ENCODE measurements at regions not wholly inside any gene's neighbourhood (a gene's known extent, or its start where the extent isn't known, plus 50 kb on each side); places are given as distances from the start of the nearest gene placed in this dataset.

DNA sequence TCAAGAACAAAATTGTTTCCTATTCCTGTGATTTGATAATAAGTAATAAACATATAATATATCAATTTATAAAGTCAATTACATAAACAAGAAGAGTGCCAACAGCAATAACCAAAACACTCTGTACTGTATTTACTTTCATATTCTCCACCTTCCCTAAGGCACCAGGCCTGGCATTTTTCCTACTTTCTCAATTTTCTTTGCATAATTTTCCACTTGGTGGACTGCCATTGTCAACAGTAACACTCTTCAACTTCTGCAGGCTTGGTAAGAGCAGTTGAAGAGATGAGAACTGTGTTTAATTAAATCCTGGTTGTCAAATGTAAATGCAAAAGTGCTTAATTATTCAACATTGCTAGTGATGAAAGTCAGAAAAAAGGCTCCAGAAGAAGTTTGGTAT is 229.8 kb upstream of the PLSCR5 start:
- TF ChIP-seq, protein P1, sequence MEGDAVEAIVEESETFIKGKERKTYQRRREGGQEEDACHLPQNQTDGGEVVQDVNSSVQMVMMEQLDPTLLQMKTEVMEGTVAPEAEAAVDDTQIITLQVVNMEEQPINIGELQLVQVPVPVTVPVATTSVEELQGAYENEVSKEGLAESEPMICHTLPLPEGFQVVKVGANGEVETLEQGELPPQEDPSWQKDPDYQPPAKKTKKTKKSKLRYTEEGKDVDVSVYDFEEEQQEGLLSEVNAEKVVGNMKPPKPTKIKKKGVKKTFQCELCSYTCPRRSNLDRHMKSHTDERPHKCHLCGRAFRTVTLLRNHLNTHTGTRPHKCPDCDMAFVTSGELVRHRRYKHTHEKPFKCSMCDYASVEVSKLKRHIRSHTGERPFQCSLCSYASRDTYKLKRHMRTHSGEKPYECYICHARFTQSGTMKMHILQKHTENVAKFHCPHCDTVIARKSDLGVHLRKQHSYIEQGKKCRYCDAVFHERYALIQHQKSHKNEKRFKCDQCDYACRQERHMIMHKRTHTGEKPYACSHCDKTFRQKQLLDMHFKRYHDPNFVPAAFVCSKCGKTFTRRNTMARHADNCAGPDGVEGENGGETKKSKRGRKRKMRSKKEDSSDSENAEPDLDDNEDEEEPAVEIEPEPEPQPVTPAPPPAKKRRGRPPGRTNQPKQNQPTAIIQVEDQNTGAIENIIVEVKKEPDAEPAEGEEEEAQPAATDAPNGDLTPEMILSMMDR (IDR thresholded peaks at IDR 0.05), result no peak
- TF ChIP-seq, protein P2, sequence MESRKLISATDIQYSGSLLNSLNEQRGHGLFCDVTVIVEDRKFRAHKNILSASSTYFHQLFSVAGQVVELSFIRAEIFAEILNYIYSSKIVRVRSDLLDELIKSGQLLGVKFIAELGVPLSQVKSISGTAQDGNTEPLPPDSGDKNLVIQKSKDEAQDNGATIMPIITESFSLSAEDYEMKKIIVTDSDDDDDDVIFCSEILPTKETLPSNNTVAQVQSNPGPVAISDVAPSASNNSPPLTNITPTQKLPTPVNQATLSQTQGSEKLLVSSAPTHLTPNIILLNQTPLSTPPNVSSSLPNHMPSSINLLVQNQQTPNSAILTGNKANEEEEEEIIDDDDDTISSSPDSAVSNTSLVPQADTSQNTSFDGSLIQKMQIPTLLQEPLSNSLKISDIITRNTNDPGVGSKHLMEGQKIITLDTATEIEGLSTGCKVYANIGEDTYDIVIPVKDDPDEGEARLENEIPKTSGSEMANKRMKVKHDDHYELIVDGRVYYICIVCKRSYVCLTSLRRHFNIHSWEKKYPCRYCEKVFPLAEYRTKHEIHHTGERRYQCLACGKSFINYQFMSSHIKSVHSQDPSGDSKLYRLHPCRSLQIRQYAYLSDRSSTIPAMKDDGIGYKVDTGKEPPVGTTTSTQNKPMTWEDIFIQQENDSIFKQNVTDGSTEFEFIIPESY (IDR thresholded peaks at IDR 0.05; ENCODE audit: borderline replicate concordance, low read depth), result no peak
- TF ChIP-seq USF2 (IDR thresholded peaks at IDR 0.05; ENCODE audit: borderline replicate concordance, low read depth, low read length), result no peak

Data from SK-N-SH (cell line).